LNCAP (cell line): ENCODE measurements at regions not wholly inside any gene's neighbourhood (a gene's known extent, or its start where the extent isn't known, plus 50 kb on each side); places are given as distances from the start of the nearest gene placed in this dataset.

Source experiments
- TF ChIP-seq, protein P1 (sequence below): fragments of 450-650 bp; IDR thresholded peaks from 2 replicates; pipeline ENCODE4 v1.5.1; 2017; ENCODE audit warnings: mild to moderate bottlenecking

DNA sequence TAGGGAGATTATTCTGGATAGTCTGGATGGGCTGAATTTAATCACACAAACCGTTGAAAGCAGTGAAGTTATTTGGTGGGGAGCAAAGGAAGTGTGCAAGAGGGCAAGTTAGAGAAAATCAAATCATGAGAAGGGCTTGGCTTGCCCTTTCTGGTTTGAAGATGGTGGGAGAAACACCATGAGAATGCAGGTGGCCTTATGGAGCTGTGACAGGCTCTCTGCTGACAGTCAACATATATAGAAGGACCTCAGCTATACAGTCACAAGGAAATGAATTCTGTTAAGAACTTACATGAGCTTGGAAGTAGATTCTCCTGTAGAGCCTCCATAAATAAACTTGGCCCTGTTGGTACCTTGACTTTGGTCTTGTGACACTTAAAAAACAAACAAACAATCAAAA lies 72.3 kb downstream of the GMNC start:
- TF ChIP-seq, protein P1, sequence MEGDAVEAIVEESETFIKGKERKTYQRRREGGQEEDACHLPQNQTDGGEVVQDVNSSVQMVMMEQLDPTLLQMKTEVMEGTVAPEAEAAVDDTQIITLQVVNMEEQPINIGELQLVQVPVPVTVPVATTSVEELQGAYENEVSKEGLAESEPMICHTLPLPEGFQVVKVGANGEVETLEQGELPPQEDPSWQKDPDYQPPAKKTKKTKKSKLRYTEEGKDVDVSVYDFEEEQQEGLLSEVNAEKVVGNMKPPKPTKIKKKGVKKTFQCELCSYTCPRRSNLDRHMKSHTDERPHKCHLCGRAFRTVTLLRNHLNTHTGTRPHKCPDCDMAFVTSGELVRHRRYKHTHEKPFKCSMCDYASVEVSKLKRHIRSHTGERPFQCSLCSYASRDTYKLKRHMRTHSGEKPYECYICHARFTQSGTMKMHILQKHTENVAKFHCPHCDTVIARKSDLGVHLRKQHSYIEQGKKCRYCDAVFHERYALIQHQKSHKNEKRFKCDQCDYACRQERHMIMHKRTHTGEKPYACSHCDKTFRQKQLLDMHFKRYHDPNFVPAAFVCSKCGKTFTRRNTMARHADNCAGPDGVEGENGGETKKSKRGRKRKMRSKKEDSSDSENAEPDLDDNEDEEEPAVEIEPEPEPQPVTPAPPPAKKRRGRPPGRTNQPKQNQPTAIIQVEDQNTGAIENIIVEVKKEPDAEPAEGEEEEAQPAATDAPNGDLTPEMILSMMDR = no peak

DNA sequence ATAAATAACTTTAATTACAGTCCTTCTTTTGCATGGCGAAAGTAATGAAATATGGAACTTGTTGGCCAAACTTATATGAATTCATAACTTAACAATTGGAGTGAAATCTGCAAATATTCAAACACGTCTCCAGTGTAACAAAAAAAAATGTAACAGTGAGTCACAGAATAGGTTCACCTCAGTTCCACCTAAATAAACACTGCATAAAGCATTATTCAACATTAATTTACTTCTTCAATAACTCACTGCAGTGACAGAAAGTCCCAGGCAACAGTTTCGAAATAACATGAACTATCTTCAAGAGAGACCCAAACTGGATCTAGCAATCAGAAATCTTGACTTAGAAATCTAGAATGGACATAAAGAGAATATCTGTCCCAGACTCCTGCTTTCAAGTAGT lies 75.6 kb downstream of the GMNC start:
- TF ChIP-seq, protein P1 = no peak

DNA sequence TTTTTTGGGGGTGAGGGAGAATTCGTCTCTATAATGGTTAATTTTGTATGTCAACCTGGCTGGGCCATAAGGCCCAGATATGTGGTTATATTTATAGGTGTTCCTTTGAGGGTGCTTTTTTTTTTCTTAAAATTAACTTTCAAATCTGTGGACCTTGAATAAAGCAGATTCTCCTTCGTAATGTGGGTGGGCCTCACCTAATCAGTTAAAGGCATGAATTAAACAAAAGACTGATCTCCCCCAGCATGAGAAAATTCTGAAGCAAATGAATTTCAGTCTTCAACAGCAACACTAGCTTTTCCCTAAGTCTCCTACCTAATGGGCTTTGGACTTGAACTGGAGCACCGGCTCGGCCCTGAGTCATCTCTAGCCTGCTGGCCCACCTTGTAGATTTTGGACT lies 77.4 kb downstream of the GMNC start:
- TF ChIP-seq, protein P1 = no peak

DNA sequence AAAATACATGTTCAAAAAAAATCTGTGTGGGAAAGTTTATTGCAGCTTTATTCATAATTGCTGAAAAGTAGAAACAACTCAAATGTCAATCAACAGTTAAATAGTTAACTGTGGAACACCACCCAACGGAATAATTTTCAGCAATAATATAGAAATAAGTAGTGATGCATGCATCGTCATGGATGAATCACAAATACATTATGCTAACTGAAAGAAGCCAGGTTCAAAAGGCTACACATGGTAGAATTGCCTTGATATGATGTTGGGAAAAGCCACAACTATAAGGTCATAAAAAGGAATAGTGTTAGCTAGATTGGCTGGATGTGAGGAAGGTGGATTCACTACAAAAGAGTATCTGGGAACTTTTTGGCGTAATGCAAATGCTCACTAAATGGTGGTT lies 82.0 kb downstream of the GMNC start:
- TF ChIP-seq, protein P1 = no peak

DNA sequence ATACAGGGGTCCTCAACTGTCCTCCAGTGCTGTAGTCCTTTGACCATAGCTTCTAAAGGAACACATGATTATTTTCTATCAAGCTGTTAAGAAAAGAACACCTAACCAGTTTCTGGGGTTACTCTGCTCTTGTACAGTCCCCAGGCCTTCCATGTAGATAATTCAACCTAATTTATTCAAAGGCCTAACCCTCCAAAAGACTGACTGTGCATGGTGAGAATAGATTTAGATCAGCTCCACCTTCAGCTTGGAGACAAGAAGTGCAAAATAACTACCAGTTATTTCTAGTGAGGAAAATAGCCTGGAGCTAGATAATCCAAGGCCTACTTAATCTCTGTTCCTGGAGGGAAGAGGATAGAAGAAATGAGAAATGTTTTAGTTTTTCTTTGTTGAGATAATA lies 87.9 kb downstream of the GMNC start:
- TF ChIP-seq, protein P1 = no peak

DNA sequence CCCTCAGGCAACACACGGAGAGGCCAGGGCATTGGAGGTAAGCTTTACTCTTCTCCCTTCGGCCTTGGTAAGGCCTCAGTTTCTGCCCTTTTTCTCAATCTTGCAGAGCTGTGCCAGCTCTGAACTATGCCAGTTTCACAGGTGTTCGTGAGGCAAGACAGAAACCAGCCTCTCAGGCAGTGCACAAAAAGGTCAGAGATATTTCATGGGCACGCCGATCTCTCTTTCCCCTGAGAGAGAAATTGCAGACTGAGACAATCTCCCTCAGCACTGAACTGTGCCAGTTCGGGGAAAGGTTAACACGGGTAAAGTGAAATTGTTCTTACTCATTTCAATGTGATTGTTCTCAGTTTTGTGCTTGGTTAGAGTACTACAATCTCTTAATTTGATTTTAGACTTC lies 88.5 kb downstream of the GMNC start:
- TF ChIP-seq, protein P1 = no peak

DNA sequence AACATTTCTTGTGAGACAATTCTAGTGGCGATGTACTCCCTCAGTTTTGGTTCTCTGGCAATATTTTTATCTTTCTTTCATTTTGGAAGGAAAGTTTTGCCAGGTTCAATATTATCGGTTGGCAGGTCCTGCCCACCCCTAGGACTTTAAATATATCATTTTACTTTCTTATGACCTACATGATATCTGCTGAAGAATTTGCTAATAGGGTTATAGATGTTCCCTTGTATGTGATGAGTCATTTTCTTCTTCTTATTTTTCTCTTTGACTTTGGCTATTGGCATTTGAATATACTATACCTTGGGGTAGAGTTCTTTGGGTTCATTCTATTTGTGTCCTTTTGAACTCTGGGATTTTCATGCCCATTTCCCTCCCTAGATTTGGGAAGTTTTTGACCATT lies 89.7 kb downstream of the GMNC start:
- TF ChIP-seq, protein P1 = no peak

DNA sequence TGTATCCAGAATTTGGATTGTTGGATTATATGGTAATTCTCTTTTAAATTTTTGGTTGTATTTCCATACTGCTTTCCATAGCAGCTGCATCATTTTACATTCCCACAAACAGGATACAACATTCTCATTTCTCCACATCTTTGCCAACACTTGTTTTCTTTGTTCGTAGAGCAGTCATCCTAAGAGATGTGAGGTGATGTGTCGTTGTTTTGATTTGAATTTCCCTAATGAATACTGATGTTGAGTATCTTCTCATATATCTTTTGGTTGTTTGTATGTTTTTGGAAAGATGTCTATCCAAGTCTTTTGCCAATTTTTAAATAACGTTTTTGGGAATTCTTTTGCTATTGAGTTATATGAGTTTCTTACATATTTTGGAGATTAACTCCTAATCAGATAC lies 93.6 kb downstream of the GMNC start:
- TF ChIP-seq, protein P1 = no peak
